ENCODE measurements at regions not wholly inside any gene's neighbourhood (a gene's known extent, or its start where the extent isn't known, plus 50 kb on each side); places are given as distances from the start of the nearest gene placed in this dataset.

- TF ChIP-seq CTCF (IDR thresholded peaks at IDR 0.05), result no peak
- TF ChIP-seq EP300 (IDR thresholded peaks at IDR 0.05), result no peak
Measured at GRCh38 chr3:76646921-76647562, 392.9 kb upstream of the ROBO2 start.

Measured in esophagus muscularis mucosa (tissue), 3 donors.